IPS-NIHi7 (cell line): ENCODE measurements at regions not wholly inside any gene's neighbourhood (a gene's known extent, or its start where the extent isn't known, plus 50 kb on each side); places are given as distances from the start of the nearest gene placed in this dataset.

Experiments used
- DNase-seq: peaks from one replicate; pipeline ENCODE4 v3.0.0; 2012; ENCODE audit warnings: mixed read lengths; ENCODE audit errors: extremely low spot score

GRCh38 chr10:131799429-131799828 lies 101.4 kb upstream of the PPP2R2D start:
- DNase-seq = no peak

- no peak for DNase-seq
Measured at GRCh38 chr10:131802156-131802915, 98.5 kb upstream of the PPP2R2D start.

- no peak for DNase-seq
Measured at GRCh38 chr10:131802996-131803395, 97.8 kb upstream of the PPP2R2D start.

- DNase-seq = no peak
Measured at GRCh38 chr10:131803860-131804425, 96.9 kb upstream of the PPP2R2D start.

- DNase-seq = no peak
Measured at GRCh38 chr10:131804551-131805295, 96.1 kb upstream of the PPP2R2D start.

- DNase-seq = no peak
Measured at GRCh38 chr10:131805696-131806095, 95.1 kb upstream of the PPP2R2D start.

GRCh38 chr10:131806146-131806545 lies 94.7 kb upstream of the PPP2R2D start:
- no peak for DNase-seq

GRCh38 chr10:131806646-131807317 lies 94.0 kb upstream of the PPP2R2D start:
- no peak for DNase-seq

- DNase-seq = no peak
Measured at GRCh38 chr10:131808370-131808930, 92.4 kb upstream of the PPP2R2D start.

- DNase-seq = no peak
Measured at GRCh38 chr10:131810036-131810804, 90.6 kb upstream of the PPP2R2D start.

- no peak for DNase-seq
Measured at GRCh38 chr10:131810805-131811629, 89.8 kb upstream of the PPP2R2D start.

- DNase-seq = no peak
Measured at GRCh38 chr10:131811630-131812403, 89.0 kb upstream of the PPP2R2D start.

- no peak for DNase-seq
Measured at GRCh38 chr10:131812736-131813604, 87.8 kb upstream of the PPP2R2D start.

- DNase-seq = no peak
Measured at GRCh38 chr10:131814567-131815265, 86.1 kb upstream of the PPP2R2D start.

GRCh38 chr10:131815266-131816156 lies 85.3 kb upstream of the PPP2R2D start:
- DNase-seq = no peak

GRCh38 chr10:131816157-131816775 lies 84.5 kb upstream of the PPP2R2D start:
- DNase-seq = no peak
